Cardiac fibroblast (primary cell): ENCODE measurements at regions not wholly inside any gene's neighbourhood (a gene's known extent, or its start where the extent isn't known, plus 50 kb on each side); places are given as distances from the start of the nearest gene placed in this dataset.

Experiments
- DNase-seq, 2 donors: peaks; one replicate each; pipeline versions ENCODE4 v3.0.0 to v3.0.0-alpha.2; 2010; ENCODE audit warnings: low read depth in 2 of 2
- H3K4me3 ChIP-seq, 2 donors: replicated peaks in 1 of 2; 1 replicate in 1 of 2; 2 replicates in 1 of 2; pipeline ENCODE4 v1.5.1; 2011; ENCODE audit warnings: low read depth in 2 of 2, low read length in 2 of 2, mild to moderate bottlenecking in 2 of 2, moderate library complexity in 1 of 2
- TF ChIP-seq, protein P1 (sequence below): IDR thresholded peaks from one replicate; pipeline ENCODE4 v1.5.1; 2011; ENCODE audit warnings: low read depth, mild to moderate bottlenecking, low read length, inconsistent platforms

DNA sequence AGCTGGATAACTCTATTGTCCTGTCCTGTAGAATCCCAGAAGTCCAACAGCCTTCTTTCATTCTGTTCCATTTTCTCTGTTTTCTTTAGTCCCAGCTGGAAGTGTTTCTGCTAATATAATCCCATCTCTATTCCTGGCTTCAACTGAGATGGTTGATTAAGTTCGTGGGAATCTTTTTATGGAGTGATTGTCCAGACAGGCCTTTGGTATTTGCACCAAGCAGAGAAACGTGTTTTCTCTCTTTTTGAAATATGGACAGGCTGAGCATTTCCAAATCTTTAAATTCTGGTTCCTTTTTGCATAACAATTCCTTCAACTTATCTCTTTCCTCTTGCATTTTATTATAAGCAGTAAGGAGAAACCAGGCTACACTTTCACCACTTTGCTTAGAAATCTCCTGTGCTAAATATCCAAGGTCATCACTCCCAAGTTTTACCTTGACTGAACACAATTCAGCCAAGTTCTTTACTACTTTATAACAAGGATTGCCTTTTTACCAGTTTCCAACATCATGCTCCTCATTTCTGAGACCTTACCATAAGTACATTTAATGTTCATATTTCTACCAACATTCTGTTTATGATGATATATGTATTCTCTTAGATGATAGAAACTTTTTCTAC lies 108.8 kb downstream of the ZFP36L2 start:
- DNase-seq, result no peak
- no peak overlapping the region for H3K4me3 ChIP-seq
- TF ChIP-seq, protein P1, sequence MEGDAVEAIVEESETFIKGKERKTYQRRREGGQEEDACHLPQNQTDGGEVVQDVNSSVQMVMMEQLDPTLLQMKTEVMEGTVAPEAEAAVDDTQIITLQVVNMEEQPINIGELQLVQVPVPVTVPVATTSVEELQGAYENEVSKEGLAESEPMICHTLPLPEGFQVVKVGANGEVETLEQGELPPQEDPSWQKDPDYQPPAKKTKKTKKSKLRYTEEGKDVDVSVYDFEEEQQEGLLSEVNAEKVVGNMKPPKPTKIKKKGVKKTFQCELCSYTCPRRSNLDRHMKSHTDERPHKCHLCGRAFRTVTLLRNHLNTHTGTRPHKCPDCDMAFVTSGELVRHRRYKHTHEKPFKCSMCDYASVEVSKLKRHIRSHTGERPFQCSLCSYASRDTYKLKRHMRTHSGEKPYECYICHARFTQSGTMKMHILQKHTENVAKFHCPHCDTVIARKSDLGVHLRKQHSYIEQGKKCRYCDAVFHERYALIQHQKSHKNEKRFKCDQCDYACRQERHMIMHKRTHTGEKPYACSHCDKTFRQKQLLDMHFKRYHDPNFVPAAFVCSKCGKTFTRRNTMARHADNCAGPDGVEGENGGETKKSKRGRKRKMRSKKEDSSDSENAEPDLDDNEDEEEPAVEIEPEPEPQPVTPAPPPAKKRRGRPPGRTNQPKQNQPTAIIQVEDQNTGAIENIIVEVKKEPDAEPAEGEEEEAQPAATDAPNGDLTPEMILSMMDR, result no peak

DNA sequence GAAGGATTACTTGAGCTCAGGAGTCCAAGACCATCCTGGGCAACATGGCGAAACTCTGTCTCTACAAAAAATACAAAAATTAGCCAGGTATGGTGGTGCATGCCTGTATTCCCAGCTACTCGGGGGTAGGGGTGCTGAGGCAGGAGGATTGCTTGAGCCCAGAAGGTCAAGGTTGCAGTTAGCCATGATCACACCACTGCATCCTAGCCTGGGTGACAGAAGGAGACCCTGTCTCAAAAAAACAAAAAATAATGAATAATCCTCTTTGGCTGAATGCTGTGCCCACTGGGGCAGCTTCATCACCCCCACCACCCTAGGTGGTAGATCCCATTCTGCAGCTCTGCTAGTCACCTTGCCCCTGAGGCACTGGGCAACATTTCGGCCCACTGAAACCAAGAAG lies 109.4 kb downstream of the ZFP36L2 start:
- DNase-seq, result no peak
- TF ChIP-seq, protein P1, result no peak
- no peak overlapping the region for H3K4me3 ChIP-seq

DNA sequence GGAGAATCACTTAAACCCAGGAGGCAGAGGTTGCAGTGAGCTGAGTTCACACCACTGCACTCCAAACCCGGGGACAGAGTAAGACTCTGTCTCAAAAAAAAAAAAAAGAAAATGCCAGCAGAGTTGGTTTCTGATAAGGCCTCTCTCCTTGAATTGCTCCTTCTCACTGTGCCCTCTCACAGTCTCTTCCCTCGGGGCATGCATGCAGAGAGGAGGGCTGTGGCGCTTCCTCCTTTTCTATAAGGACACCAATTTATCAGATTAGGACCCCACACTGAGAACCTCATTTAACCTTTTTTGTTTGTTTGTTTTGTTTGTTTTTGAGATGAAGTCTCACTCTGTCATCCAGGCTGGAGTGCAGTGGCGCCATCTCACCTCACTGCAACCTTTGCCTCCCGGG lies 110.5 kb downstream of the ZFP36L2 start:
- DNase-seq, result no peak
- TF ChIP-seq, protein P1, result no peak
- no peak overlapping the region for H3K4me3 ChIP-seq

DNA sequence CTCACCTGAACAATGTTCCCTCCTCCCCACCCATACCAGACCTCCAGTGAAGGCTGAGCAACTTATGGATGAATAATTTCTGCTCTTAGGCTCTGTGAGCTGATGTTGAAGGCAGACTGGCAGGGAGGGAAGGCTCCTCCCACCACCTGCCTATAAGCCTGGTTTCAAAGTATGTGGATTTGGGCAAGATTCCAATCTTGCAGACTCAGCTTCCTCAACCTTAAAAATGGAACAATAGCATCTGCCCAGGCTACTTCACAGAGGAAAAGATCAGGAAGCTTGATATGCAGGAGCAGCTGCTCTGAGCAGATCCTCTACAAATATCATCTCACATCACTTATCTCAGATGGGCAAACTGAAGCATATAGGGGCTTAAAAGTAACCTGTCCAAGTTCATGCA lies 112.2 kb downstream of the ZFP36L2 start:
- peak; percentile 39 to 80 for DNase-seq
- TF ChIP-seq, protein P1, result no peak
- no peak overlapping the region for H3K4me3 ChIP-seq

DNA sequence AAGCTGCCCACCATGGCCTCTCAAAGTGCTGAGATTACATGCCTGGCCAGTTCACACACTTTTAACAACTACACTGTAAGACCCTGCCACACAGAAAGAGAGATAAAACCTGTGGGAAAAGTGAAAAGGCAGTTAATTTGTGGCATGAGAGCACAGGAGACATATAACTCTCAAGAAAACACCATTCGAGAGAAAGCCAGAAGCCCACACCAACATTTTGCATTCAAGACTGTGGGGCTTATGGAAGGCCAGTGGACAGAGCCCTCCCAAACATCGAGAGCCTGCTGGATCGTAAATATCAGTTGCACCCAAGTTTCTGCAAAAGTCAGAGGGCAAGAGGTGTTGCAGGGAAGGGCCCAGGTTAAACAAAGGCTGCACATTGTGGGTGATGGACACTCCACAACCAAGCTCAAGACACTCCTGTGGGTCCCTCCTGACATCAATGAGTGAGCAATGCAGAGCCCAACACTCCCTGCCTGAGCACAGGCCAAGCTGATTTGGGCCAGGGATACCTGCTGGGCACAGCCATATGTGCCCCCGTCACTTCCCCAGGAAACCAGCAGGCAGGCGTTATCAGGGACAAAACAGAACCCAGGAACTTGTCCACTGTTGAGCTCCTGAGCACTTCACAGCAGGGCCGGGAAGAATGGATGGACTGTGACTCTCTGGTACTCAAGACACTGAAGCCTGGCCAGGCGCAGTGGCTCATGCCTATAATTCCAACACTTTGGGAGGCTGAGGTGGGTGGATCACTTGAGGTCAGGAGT lies 114.4 kb downstream of the ZFP36L2 start:
- no peak for DNase-seq
- no peak overlapping the region for H3K4me3 ChIP-seq
- TF ChIP-seq, protein P1, result no peak

DNA sequence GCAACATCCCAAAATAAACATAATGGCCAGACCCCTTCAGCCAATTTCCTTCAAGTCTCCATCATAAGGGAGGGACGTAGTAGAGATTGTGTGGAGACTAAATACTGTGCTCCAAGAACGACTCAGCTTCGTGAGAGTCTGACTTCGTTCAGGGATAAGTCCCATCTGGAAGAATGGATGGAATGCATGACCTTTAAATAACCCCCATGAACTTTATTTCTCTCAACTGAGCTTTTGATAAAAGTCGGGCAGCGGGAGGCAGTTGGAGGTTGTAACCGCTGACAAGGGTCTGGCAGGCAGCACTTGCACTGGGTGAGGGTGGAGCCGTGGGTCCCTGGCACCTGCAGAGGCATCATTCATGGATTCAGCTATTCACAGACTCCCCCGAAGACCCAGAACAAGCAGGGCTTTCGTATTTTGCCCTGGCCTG lies 115.9 kb downstream of the ZFP36L2 start:
- TF ChIP-seq, protein P1, result no peak
- no peak overlapping the region for H3K4me3 ChIP-seq
- DNase-seq, result peak; percentile 69 to 92
